Ishikawa (cell line): ENCODE measurements at regions not wholly inside any gene's neighbourhood (a gene's known extent, or its start where the extent isn't known, plus 50 kb on each side); places are given as distances from the start of the nearest gene placed in this dataset.

Experiments
- CEBPB ChIP-seq: IDR thresholded peaks from 2 replicates; pipeline ENCODE4 v1.6.1; 2012
- CREB1 ChIP-seq: IDR thresholded peaks from 2 replicates; pipeline ENCODE4 v1.6.1; 2012; ENCODE audit warnings: low read depth
- EGR1 ChIP-seq: IDR thresholded peaks from 2 replicates; pipeline ENCODE4 v1.6.1; 2012
- EP300 ChIP-seq: IDR thresholded peaks from 2 replicates; pipeline ENCODE4 v1.6.1; 2012; ENCODE audit warnings: borderline replicate concordance
- FOXM1 ChIP-seq: IDR thresholded peaks from 2 replicates; pipeline ENCODE4 v1.6.1; 2012; ENCODE audit warnings: low read depth, borderline replicate concordance
- NFIC ChIP-seq: IDR thresholded peaks from 2 replicates; pipeline ENCODE4 v1.6.1; 2012
- RAD21 ChIP-seq: IDR thresholded peaks from 2 replicates; pipeline ENCODE4 v1.6.1; 2012; ENCODE audit warnings: low read depth
- TAF1 ChIP-seq: IDR thresholded peaks from 2 replicates; pipeline ENCODE4 v1.6.1; 2012; ENCODE audit warnings: low read depth, mild to moderate bottlenecking
- TCF12 ChIP-seq: IDR thresholded peaks from 2 replicates; pipeline ENCODE4 v1.6.1; 2012; ENCODE audit warnings: low read depth
- TEAD4 ChIP-seq: IDR thresholded peaks from 2 replicates; pipeline ENCODE4 v1.6.1; 2012
- YY1 ChIP-seq: IDR thresholded peaks from 2 replicates; pipeline ENCODE4 v1.6.1; 2012; ENCODE audit warnings: low read depth
- ZBTB7A ChIP-seq: IDR thresholded peaks from 2 replicates; pipeline ENCODE4 v1.6.1; 2012; ENCODE audit warnings: low read depth
- TF ChIP-seq, protein P1 (sequence below): IDR thresholded peaks from 2 replicates; pipeline ENCODE4 v1.6.1; 2012
- TF ChIP-seq, protein P2 (sequence below): IDR thresholded peaks from 2 replicates; pipeline ENCODE4 v1.6.1; 2012
- TF ChIP-seq, protein P3 (sequence below): IDR thresholded peaks from 2 replicates; pipeline ENCODE4 v1.6.1; 2012; ENCODE audit warnings: low read depth, mild to moderate bottlenecking

DNA sequence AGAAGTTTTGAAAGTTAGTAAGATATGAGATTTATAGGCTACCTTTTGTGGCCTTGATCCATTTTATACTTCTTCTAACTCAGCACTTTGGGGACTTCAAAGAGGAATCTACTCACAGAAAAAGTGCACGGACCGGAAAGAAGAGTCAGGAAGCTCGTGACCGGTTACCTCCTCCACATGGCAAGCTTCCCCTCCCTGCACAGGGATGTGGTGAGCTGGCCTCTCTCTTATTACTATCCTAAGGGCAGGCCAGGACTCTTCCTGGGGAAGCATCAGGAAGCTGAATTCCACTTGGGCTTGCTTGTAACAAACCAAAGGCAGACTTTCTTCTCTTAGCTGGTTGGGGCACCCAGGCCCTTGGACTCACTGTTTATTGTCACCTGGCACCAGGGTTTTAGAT is 170.8 kb upstream of the GLI3 start:
- TF ChIP-seq CREB1 (no peak), ZBTB7A (no peak), TEAD4 (no peak), EGR1 (no peak)
- TF ChIP-seq, protein P1, sequence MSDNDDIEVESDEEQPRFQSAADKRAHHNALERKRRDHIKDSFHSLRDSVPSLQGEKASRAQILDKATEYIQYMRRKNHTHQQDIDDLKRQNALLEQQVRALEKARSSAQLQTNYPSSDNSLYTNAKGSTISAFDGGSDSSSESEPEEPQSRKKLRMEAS = no peak

DNA sequence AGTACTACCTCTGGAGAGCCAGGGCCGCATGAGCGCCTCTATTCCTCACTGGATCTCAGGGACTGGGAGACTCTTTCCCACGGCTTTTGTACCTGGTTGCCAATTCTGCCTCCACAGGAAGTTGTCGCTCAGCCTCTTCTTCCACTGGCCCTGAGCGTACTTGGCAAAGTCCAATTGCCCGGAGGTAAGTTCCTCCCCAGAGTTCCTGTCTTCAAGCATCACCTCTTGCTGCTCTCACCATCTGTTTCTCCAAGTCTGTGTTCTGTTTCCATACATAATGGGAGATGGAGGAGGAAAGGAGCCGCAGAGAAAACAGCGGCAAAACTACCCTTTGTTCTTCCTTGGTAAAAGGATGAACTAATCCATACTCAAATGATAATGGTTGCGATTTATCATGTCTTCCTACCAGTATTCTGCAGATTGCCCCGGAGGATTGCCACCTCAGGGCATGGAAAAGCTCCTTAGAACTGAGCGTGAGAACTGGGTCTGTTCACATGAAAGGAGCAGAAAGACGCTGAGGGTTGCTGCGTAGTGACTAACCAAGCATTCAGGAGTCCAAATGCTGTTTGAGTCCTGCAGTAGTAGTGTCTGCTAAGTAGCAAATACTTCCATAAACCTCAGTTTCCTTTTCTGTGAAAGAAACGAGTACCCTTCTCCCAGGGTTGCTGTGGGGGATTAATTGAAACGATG is 170.2 kb upstream of the GLI3 start:
- TF ChIP-seq EP300 (no peak), NFIC (no peak), TEAD4 (no peak), FOXM1 (no peak), TAF1 (no peak), YY1 (no peak), EGR1 (no peak), CEBPB (no peak), TCF12 (no peak), ZBTB7A (no peak), CREB1 (no peak), RAD21 (no peak)
- TF ChIP-seq, protein P2, sequence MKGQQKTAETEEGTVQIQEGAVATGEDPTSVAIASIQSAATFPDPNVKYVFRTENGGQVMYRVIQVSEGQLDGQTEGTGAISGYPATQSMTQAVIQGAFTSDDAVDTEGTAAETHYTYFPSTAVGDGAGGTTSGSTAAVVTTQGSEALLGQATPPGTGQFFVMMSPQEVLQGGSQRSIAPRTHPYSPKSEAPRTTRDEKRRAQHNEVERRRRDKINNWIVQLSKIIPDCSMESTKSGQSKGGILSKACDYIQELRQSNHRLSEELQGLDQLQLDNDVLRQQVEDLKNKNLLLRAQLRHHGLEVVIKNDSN = no peak
- TF ChIP-seq, protein P1 = no peak
- TF ChIP-seq, protein P3, sequence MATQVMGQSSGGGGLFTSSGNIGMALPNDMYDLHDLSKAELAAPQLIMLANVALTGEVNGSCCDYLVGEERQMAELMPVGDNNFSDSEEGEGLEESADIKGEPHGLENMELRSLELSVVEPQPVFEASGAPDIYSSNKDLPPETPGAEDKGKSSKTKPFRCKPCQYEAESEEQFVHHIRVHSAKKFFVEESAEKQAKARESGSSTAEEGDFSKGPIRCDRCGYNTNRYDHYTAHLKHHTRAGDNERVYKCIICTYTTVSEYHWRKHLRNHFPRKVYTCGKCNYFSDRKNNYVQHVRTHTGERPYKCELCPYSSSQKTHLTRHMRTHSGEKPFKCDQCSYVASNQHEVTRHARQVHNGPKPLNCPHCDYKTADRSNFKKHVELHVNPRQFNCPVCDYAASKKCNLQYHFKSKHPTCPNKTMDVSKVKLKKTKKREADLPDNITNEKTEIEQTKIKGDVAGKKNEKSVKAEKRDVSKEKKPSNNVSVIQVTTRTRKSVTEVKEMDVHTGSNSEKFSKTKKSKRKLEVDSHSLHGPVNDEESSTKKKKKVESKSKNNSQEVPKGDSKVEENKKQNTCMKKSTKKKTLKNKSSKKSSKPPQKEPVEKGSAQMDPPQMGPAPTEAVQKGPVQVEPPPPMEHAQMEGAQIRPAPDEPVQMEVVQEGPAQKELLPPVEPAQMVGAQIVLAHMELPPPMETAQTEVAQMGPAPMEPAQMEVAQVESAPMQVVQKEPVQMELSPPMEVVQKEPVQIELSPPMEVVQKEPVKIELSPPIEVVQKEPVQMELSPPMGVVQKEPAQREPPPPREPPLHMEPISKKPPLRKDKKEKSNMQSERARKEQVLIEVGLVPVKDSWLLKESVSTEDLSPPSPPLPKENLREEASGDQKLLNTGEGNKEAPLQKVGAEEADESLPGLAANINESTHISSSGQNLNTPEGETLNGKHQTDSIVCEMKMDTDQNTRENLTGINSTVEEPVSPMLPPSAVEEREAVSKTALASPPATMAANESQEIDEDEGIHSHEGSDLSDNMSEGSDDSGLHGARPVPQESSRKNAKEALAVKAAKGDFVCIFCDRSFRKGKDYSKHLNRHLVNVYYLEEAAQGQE = no peak

DNA sequence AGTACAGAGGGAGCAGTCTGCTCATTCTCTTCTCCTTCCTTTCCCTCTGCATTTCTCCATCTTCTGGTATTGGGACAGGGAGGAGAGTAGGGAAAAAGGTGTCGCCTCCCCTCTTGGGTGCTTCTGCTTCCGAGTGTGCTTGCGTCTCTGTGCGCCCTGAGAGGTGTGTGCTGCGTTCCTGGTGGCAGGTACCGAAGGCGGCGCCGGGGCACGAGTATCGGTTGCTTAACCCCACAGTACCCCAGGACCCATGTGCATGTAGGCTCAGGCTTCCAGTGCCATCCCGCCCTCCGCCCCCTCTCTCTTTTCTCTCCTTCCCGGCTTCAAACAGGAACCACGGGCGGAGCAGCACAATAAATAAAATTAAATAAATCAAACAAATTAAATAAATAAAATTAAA is 169.3 kb upstream of the GLI3 start:
- no peak for TF ChIP-seq TCF12
- no peak for TF ChIP-seq CREB1
- TF ChIP-seq NFIC = no peak
- TF ChIP-seq CEBPB = no peak
- no peak for TF ChIP-seq TAF1
- TF ChIP-seq, protein P2 = no peak
- no peak for TF ChIP-seq TEAD4

DNA sequence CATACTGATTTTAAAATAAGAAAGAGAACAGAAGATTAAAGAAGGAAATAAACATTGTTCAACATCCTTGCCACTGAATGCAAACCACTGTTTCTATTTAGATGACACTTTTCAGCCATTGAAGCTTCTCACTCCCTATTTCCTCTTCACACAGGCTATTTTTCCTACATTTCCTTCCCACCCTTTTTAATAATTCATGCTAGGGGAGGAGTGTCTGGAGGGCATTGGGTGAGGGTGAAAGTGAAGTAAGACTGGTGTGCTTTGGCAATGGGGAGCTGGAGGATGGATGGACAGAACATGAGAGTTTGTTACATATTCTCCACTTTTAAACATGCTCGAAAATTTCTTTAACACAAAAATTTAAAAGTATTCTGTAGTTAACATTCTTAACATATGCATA is 168.8 kb upstream of the GLI3 start:
- TF ChIP-seq EGR1 (no peak), TCF12 (no peak), CREB1 (no peak), FOXM1 (no peak)
- TF ChIP-seq, protein P2 = no peak
- TF ChIP-seq, protein P3 = no peak
- TF ChIP-seq, protein P1 = no peak

DNA sequence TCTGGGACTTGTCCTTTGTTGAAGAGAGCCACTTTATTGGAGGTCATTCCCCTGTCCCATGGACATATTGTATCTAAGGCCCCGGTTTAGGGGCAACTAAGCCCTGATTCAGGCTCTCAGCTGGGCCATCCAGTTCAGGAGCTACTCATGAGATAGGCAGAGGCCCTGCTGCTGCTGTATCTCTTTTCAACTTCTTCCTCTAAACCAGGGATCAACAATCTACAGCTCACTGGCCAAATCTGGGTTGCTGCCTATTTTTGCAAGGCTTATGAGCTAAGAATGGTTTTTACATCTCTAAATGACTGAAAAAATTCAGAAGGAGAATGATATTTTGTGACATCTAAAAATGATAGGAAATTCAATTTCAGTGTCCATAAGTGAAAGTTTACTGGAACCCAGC is 166.8 kb upstream of the GLI3 start:
- TF ChIP-seq EGR1 (no peak), TEAD4 (no peak), CEBPB (no peak), ZBTB7A (no peak), FOXM1 (no peak)
- TF ChIP-seq, protein P3 = no peak
- TF ChIP-seq, protein P1 = no peak
